Caki2 (cell line): ENCODE measurements at regions not wholly inside any gene's neighbourhood (a gene's known extent, or its start where the extent isn't known, plus 50 kb on each side); places are given as distances from the start of the nearest gene placed in this dataset.

Experiments used
- DNase-seq: peaks from one replicate; pipeline ENCODE4 v3.0.0-alpha.2; 2015; ENCODE audit warnings: low read depth
- in situ Hi-C: cut with HindIII; loops from 2 replicates; pipeline ENCODE4 v1.10.0; 2016; ENCODE audit warnings: low sequenced_read_pairs, low pct_unique_long_range_greater_than_20kb, mixed read lengths

DNA sequence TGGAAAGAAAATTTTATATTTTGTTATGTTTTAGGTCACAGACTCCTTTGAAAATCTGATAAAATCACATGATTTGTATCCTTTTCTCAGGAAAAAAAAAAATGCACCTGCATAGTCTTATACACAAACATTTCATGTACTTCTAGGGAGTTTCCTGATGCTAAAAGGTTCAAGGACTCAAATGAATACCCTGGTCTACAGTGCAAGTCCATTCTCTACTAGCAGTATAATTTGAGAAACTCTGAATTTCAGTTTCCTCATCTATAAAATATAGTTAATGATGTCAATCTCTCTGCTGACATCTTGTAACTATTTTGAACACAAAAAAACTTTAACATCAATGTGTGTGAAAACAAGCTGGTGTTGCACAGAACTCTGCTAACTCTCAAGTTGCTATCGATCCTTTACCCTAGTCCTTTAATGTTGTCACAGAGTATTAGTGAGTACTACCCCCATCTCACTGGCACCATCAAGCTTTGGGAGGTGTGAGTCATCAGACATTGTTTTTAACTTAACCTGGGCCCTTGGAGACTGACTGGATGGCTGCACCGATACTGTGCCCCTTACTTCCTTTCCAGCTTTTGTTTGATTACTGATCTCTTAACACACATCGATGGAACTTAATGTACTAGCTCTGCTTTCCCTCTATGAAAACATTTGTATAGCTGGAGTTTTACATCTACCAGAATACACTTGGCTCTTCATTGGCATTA is 251.9 kb upstream of the SOX5 start:
- in situ Hi-C loops, result no loop called here
- no peak for DNase-seq

DNA sequence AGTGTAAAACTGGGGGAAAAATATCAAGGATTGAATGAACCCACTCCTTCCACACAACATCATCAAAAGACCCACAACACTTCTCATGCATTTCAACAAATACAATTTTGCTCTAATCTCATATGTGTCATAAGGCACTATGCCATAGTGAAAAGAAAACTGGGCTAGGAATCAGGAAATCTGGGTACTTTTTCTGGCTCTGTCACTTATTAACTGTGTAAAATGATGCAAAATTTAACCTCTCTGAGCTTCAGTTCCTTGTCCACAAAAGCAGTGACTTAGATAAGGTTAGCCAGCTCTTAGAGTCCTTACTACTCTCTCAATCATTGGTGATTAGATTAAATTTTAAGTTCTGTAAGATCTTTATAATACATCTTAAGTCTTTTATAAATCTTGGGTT is 250.5 kb upstream of the SOX5 start:
- DNase-seq, result no peak
- in situ Hi-C loops, result no loop called here

GRCh38 chr12:24198936-24199671 is 249.6 kb upstream of the SOX5 start:
- in situ Hi-C loops, result no loop called here
- DNase-seq, result no peak

DNA sequence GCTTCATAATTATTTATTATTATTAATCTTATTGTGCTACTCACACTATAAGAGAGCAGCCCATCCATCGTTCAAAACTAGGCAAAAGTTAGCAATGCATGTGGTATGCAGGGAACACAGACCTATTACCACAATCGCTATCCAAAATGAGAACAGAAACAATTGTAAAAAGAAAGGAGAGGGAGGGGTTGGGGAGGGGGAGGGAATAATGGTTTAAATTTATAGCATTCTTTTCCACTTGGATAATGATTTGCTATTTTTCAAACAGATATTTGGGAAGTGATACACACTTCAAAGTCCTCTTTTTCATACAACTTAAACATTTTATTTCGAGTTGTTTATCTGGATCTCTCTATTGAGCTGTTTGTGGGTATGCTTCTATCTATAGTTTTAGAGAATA is 248.6 kb upstream of the SOX5 start:
- in situ Hi-C loops, result no loop called here
- no peak for DNase-seq

DNA sequence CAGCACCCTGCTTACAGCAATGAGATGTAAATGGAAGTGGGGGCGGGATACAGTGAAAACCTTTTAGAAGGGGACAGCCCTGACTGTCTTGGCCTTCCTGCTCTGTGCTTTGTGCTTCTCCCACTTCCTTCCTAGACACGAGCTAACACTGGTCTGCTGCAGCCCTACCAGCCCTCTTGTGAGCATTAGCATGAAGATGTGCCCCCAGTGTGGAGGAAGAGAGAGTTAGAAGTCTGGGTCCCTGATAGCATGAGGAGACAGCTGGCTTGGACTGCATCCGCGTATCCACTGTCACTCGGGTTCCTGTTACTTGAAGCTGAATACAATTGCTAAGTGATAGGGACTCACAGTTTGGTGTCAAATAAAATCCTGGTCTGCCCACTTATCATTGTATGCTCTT is 248.1 kb upstream of the SOX5 start:
- in situ Hi-C loops, result no loop called here
- no peak for DNase-seq

- in situ Hi-C loops, result no loop called here
- no peak for DNase-seq
Observed at GRCh38 chr12:24195063-24195462, 245.6 kb upstream of the SOX5 start.

GRCh38 chr12:24191117-24191516 is 241.6 kb upstream of the SOX5 start:
- in situ Hi-C loops, result no loop called here
- no peak for DNase-seq

DNA sequence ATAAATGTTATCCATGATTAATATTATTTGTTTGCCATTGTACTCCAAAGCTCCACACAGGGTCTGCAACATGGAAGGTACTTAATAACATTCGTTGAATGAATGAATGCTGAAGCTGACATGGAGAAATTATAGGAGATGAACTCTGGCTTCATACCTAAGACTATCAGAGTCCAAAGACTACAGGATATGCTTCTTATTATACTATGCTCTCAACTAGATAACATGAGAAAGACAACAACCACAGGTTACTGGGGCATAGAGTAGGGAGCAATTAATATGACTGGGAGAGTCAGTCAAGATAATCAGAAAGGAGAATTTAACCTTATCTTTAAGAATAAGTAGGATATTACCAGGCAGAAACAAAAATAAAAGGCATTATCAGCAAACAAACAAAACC is 236.3 kb upstream of the SOX5 start:
- in situ Hi-C loops, result no loop called here
- no peak for DNase-seq

GRCh38 chr12:24177889-24178288 is 228.4 kb upstream of the SOX5 start:
- DNase-seq, result no peak
- in situ Hi-C loops, result no loop called here

- no peak for DNase-seq
- in situ Hi-C loops, result no loop called here
Observed at GRCh38 chr12:24175929-24176328, 226.5 kb upstream of the SOX5 start.

DNA sequence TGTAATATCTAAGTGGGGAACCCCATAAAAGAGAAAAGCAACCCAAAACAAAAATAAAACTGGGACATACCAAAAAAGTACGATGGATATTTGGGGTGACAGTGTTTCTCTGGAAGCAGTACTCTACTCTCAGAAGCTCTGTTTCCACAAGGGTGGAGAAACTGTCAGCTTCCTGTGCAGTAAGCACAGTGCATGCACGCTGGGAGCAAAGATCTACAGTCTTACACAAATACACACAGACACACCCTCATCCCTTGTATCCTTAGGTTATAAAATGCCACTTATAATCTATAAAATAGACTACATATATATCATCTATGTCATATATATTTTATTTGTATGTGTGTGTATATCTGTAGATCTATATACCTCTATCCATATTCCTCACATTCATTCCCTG is 225.8 kb upstream of the SOX5 start:
- in situ Hi-C loops, result no loop called here
- no peak for DNase-seq

- in situ Hi-C loops, result no loop called here
- no peak for DNase-seq
Observed at GRCh38 chr12:24173067-24173466, 223.6 kb upstream of the SOX5 start.

- DNase-seq, result no peak
- in situ Hi-C loops, result no loop called here
Observed at GRCh38 chr12:24172773-24173066, 223.2 kb upstream of the SOX5 start.

DNA sequence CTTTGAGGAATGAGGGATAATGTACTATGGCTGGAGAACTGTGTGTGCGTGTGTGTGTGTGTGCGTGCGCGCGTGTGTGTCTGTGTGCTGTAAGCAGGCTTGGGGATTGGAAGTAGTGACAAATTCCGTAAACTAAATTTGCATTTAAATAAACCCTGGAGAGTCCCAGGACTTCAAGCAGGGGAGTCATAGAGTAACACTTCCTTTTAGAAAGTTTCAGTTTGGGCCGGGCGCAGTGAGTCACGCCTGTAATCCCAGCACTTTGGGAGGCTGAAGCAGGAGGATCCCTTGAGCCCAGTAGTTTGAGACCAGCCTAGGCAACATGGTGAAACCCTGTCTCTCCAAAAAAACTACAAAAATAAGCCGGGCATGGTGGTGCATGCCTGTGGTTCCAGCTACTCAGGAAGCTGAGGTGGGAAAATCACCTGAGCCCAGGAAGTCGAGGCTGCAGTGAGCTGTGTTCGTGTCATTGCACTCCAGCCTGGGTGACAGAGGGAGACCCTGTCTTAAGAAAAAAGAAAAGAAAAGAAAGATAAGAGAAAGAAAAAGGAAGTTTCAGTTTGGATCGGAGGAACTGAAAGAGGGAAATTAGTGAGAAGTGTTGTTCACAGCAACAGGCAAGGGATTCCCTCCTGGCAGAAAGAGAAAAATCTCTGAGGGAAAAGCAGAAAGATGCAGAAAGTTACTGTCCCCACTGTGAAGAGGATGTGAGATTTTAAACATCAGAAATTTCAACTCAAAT is 222.7 kb upstream of the SOX5 start:
- no peak for DNase-seq
- in situ Hi-C loops, result no loop called here

DNA sequence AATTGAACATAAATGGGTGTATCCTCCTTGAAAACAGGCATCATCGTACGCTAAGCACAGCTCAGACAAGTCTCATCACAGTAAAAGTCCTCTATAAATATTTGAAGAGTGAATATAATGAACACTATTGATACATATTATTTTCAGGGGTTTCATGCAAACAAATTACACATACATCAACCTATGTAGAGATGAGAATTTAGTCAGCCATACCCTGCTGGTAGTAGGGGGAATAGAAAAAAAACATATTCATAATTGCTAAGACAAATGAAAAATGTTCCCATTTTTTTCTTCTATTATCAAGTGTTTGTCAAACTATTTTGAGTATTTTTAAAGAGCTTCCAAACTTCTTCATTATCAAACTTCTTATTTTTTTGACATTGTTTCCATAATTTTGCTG is 205.6 kb upstream of the SOX5 start:
- no peak for DNase-seq
- in situ Hi-C loops, result no loop called here

DNA sequence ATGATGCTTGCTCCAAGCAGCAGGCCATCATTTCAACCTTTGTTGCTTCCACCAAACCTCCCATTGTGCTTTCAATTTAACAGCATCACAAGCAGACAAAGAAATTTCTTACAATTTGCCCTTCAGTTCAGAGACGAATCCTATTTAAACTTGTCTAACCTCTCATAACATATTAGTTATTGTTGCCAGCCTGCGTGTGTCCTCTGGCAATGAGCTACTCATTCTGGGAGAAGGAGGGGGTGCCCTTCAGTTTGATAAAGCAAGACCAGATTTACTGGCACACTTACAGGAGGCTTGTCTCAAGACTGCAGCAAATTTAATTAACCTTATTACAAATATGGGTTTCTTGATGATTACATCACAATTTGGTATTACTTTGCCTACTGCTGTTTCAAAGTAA is 203.6 kb upstream of the SOX5 start:
- in situ Hi-C loops, result no loop called here

DNA sequence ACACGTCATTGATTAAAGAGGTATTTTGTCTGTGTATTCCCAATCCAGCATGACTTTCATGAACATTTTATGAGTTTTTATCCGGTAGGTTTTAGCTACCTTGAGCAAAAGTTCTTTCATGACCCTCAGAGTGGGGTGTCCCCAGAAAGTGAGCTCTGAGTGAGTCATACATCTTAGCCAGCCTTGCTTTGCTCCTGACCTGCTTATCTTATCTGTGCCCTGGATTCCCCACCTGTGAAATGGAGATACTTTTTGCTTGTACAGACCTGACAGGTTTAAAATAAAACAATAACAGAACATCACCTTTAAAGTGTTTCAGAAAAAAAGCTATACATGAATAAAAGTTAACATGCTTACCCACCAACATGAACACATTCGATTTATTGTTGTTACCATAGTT is 202.8 kb upstream of the SOX5 start:
- in situ Hi-C loops, result no loop called here
- no peak for DNase-seq

More for the DNA sequence above, 203.6 kb upstream of the SOX5 start:
- DNase-seq, result no peak

GRCh38 chr12:24143928-24144327 is 194.5 kb upstream of the SOX5 start:
- no peak for DNase-seq
- in situ Hi-C loops, result no loop called here

DNA sequence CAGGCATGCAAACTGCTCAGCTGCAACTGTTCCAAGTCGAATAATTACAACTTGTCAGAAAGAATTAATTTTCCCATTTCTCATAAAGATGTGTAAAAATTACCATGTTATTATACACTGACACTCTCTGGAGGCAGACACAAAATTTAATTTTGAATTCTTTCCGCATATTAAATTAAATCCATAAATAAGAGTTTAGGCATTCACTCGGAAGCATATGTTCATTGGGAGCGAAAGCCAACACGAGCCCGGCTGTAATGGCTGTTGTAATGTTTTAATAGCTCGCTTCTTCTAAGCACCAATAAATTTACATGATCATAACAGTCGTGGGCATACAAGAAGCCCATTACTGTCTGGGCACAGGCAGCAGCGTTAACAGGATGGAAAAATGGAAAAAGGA is 189.6 kb upstream of the SOX5 start:
- in situ Hi-C loops, result no loop called here
- DNase-seq, result no peak

DNA sequence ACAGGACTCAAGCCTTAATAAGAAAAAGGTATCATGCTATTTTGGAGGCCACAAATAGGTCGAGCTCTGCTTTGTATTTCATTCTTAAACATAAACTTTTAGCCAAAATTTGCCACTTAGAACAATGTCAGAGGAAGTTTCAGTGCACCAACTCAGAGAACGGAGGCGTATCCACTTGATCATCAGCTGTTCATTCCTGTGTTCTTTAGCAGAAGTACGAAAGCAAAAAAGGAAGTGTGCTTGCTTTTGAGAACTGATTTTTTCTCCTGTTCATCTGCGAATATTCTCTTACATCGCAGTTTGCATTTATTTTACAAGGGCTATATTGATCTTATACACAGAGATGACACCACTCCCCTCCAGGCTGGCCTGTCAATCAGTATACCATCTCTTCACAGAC is 188.6 kb upstream of the SOX5 start:
- DNase-seq, result no peak
- in situ Hi-C loops, result no loop called here
